RWPE2 (cell line): ENCODE measurements at regions not wholly inside any gene's neighbourhood (a gene's known extent, or its start where the extent isn't known, plus 50 kb on each side); places are given as distances from the start of the nearest gene placed in this dataset.

ENCODE experiments used
- ATAC-seq: fragments of 200-7000 bp; cut with Tn5 transposase; 3 replicates; pipeline ENCODE4 v1.9.1; 2021; ENCODE audit warnings: low read depth
- DNase-seq: peaks from one replicate; pipeline ENCODE4 v3.0.0-alpha.2; 2020; ENCODE audit warnings: low spot score
- H3K27ac ChIP-seq: fragments of 450-650 bp; 2 replicates; pipeline ENCODE4 v1.5.1; 2017; ENCODE audit warnings: mild to moderate bottlenecking; ENCODE audit not compliant: poor library complexity, severe bottlenecking
- H3K27me3 ChIP-seq: fragments of 250-450 bp; sonication (Bioruptor Pico); 2 replicates; pipeline ENCODE4 v1.5.1; 2021; ENCODE audit warnings: mild to moderate bottlenecking, moderate library complexity; ENCODE audit not compliant: insufficient read depth, poor library complexity, severe bottlenecking
- H3K36me3 ChIP-seq: fragments of 250-450 bp; sonication (Bioruptor Pico); 2 replicates; pipeline ENCODE4 v1.5.1; 2020; ENCODE audit warnings: low read depth, mild to moderate bottlenecking, moderate library complexity
- H3K4me1 ChIP-seq: fragments of 250-450 bp; sonication (Bioruptor Pico); 2 replicates; pipeline ENCODE4 v1.5.1; 2021; ENCODE audit warnings: mild to moderate bottlenecking, moderate library complexity; ENCODE audit not compliant: insufficient read depth, poor library complexity, severe bottlenecking
- H3K4me3 ChIP-seq: fragments of 250-450 bp; sonication (Bioruptor Pico); 2 replicates; pipeline ENCODE4 v1.5.1; 2021; ENCODE audit warnings: mild to moderate bottlenecking, moderate library complexity; ENCODE audit not compliant: severe bottlenecking
- H3K9me3 ChIP-seq: fragments of 250-450 bp; sonication (Bioruptor Pico); 2 replicates; pipeline ENCODE4 v1.5.1; 2021; ENCODE audit warnings: mild to moderate bottlenecking, moderate library complexity; ENCODE audit not compliant: severe bottlenecking
- TF ChIP-seq, protein P1 (sequence below): fragments of 450-650 bp; IDR thresholded peaks from one replicate; pipeline ENCODE4 v1.5.1; 2017; ENCODE audit warnings: mild to moderate bottlenecking, moderate library complexity; ENCODE audit not compliant: poor library complexity, severe bottlenecking

DNA sequence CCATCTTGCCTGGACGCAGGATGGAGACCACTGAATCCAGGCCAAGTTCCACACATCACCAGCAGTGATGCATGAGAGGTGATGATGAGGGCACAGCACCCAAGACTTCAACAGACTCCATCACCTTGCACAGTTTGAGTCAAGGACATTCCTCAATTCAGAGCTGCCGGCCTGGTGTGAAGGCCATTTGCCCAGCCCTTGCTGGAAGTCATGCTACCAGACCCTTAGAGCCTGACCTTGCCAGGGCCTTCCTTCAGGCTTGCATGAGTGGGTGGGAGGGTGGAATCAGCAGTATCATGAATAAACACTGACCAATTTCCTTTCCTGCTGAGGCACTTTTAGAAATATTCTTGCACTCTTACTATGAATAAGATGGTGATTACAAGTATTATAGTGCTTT, 130.2 kb upstream of the SSTR4 start:
- Histone ChIP-seq H3K36me3 (no peaks in the 10 kb centered on the region), H3K27me3 (no peaks in the 10 kb centered on the region), H3K4me3 (no peak overlapping the region), H3K27ac (no peak overlapping the region), H3K9me3 (no peaks in the 10 kb centered on the region), H3K4me1 (no peaks in the 10 kb centered on the region)
- TF ChIP-seq, protein P1, sequence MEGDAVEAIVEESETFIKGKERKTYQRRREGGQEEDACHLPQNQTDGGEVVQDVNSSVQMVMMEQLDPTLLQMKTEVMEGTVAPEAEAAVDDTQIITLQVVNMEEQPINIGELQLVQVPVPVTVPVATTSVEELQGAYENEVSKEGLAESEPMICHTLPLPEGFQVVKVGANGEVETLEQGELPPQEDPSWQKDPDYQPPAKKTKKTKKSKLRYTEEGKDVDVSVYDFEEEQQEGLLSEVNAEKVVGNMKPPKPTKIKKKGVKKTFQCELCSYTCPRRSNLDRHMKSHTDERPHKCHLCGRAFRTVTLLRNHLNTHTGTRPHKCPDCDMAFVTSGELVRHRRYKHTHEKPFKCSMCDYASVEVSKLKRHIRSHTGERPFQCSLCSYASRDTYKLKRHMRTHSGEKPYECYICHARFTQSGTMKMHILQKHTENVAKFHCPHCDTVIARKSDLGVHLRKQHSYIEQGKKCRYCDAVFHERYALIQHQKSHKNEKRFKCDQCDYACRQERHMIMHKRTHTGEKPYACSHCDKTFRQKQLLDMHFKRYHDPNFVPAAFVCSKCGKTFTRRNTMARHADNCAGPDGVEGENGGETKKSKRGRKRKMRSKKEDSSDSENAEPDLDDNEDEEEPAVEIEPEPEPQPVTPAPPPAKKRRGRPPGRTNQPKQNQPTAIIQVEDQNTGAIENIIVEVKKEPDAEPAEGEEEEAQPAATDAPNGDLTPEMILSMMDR, result no peak
- no peak for DNase-seq
- no peak for ATAC-seq

DNA sequence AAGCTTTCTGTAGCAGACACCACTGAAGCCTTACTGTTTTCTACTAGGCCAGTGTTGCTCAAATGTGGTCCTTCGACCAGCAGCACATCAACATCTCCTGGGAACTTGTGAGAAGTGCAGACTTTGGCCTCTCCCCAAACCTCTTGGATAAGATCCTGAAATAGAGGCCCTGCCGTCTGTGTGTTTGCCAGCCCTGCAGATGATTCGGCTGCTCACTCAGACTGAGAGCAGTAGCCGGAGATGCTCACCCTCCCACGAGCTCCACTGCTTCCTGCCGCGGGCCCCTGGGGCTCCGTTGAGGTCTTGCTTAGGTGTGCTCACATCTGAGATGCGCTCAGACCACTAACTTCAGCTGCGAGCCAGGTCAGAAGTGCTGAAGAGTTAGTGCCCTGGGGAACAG, 129.5 kb upstream of the SSTR4 start:
- no peaks in the 10 kb centered on the region for H3K9me3 ChIP-seq
- H3K4me1 ChIP-seq, result no peaks in the 10 kb centered on the region
- H3K27ac ChIP-seq, result no peak overlapping the region
- no peak for ATAC-seq
- no peak overlapping the region for H3K4me3 ChIP-seq
- H3K27me3 ChIP-seq, result no peaks in the 10 kb centered on the region
- H3K36me3 ChIP-seq, result no peaks in the 10 kb centered on the region
- TF ChIP-seq, protein P1, result no peak
- no peak for DNase-seq

DNA sequence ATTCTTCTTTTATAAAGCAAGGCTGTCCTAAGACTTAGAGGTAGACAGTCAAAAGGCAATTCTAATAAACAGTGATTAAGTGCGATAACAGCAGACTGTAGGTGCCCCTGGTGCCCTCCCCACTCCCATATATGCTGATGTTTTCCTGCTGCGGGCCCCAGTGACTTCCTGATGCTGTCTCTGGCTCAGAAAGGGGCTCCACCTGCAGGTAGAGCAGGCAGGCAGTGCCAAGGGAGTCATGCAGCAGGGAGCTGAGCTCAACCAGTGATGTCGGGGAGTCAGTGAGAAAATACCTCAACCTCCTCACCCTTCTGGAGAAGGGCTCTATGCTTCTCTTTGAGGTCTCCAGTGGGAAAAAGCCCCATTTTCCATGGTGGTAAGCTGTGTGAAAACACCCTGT, 126.7 kb upstream of the SSTR4 start:
- Histone ChIP-seq H3K9me3 (no peaks in the 10 kb centered on the region), H3K27me3 (no peaks in the 10 kb centered on the region), H3K36me3 (no peaks in the 10 kb centered on the region), H3K4me3 (no peak overlapping the region), H3K27ac (no peak overlapping the region), H3K4me1 (no peaks in the 10 kb centered on the region)
- DNase-seq (no peak), ATAC-seq (no peak)
- TF ChIP-seq, protein P1, result no peak

DNA sequence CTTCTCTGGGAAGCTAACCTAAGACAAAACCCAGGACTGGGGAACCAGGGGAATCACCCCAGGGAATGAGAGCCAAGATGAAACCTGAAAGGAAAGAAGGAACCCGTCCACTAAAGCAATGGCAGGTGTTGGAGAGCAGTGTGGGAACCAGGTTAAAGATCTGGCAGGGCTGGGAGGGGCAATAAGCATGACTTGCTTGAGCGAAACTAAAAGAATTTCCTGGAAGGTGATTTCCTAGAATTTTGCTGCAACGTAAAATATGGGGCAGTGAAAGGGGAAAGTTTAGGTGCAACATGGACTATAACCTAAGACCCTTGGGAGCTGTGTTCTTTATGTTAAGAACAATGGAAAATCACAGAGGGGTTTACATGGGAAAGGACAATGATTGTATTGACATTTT, 126.2 kb upstream of the SSTR4 start:
- H3K27ac ChIP-seq, result no peak overlapping the region
- H3K27me3 ChIP-seq, result no peaks in the 10 kb centered on the region
- ATAC-seq (no peak), DNase-seq (no peak)
- no peaks in the 10 kb centered on the region for H3K4me1 ChIP-seq
- no peaks in the 10 kb centered on the region for H3K36me3 ChIP-seq
- TF ChIP-seq, protein P1, result no peak
- no peaks in the 10 kb centered on the region for H3K9me3 ChIP-seq
- H3K4me3 ChIP-seq, result no peak overlapping the region

DNA sequence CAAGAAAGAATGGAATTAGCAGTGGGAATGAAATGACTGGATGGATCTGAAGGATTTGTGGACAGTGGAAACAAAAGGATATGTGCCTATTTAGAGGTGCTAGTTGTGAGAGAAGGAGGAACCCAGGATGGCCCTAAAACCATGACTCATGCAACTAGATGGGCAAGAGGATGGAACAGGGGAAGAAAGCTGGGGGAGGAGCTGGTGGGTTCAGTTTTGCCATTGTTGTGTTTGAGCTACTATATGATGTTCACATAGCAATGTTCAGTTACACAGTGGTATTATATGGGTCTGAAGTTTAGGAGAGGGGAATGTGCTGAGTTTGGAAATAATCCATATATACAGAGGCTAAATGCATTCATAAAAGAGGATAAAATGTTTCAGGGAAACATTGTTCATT, 125.7 kb upstream of the SSTR4 start:
- H3K4me1 ChIP-seq, result no peaks in the 10 kb centered on the region
- H3K9me3 ChIP-seq, result no peaks in the 10 kb centered on the region
- H3K4me3 ChIP-seq, result no peak overlapping the region
- H3K36me3 ChIP-seq, result no peaks in the 10 kb centered on the region
- no peak overlapping the region for H3K27ac ChIP-seq
- H3K27me3 ChIP-seq, result no peaks in the 10 kb centered on the region
- no peak for ATAC-seq
- TF ChIP-seq, protein P1, result no peak
- DNase-seq, result no peak
